ENCODE measurements at regions not wholly inside any gene's neighbourhood (a gene's known extent, or its start where the extent isn't known, plus 50 kb on each side); places are given as distances from the start of the nearest gene placed in this dataset.

GRCh38 chr11:25650319-25650718 is 681.6 kb upstream of the ANO3 start:
- CTCF ChIA-PET: no interaction called here
- POLR2A ChIA-PET (ENCODE audit: low non-redundant PET): no interaction called here
- no peak for DNase-seq (ENCODE audit: low spot score)
- no peak for TF ChIP-seq CTCF (conservative IDR thresholded peaks at IDR 0.05; ENCODE audit: low read depth)
- no peak overlapping the region for H3K27ac ChIP-seq

- CTCF ChIA-PET: no interaction called here
- POLR2A ChIA-PET (ENCODE audit: low non-redundant PET): no interaction called here
- DNase-seq (ENCODE audit: low spot score): no peak
- H3K27ac ChIP-seq: no peak overlapping the region
- no peak for TF ChIP-seq CTCF (conservative IDR thresholded peaks at IDR 0.05; ENCODE audit: low read depth)
These were observed 676.3 kb upstream of the ANO3 start for GRCh38 chr11:25655636-25656035.

GRCh38 chr11:25658916-25659315 is 673.0 kb upstream of the ANO3 start:
- DNase-seq (ENCODE audit: low spot score): no peak
- POLR2A ChIA-PET (ENCODE audit: low non-redundant PET): no interaction called here
- no peak for TF ChIP-seq CTCF (conservative IDR thresholded peaks at IDR 0.05; ENCODE audit: low read depth)
- no peak overlapping the region for H3K27ac ChIP-seq
- CTCF ChIA-PET: no interaction called here

- H3K27ac ChIP-seq: no peak overlapping the region
- no peak for DNase-seq (ENCODE audit: low spot score)
- ChIA-PET CTCF (no interaction called here), POLR2A (ENCODE audit: low non-redundant PET) (no interaction called here)
- no peak for TF ChIP-seq CTCF (conservative IDR thresholded peaks at IDR 0.05; ENCODE audit: low read depth)
These were observed 672.2 kb upstream of the ANO3 start for GRCh38 chr11:25659706-25660105.

GRCh38 chr11:25667871-25668270 is 664.1 kb upstream of the ANO3 start:
- CTCF ChIA-PET: no interaction called here
- no peak overlapping the region for H3K27ac ChIP-seq
- POLR2A ChIA-PET (ENCODE audit: low non-redundant PET): no interaction called here
- DNase-seq (ENCODE audit: low spot score): no peak
- no peak for TF ChIP-seq CTCF (conservative IDR thresholded peaks at IDR 0.05; ENCODE audit: low read depth)

GRCh38 chr11:25691959-25692358 is 640.0 kb upstream of the ANO3 start:
- TF ChIP-seq CTCF (conservative IDR thresholded peaks at IDR 0.05; ENCODE audit: low read depth): no peak
- POLR2A ChIA-PET (ENCODE audit: low non-redundant PET): no interaction called here
- DNase-seq (ENCODE audit: low spot score): no peak

GRCh38 chr11:25702417-25702816 is 629.5 kb upstream of the ANO3 start:
- no peak for TF ChIP-seq CTCF (conservative IDR thresholded peaks at IDR 0.05; ENCODE audit: low read depth)
- no peak for DNase-seq (ENCODE audit: low spot score)
- no peak overlapping the region for H3K27ac ChIP-seq
- ChIA-PET POLR2A (ENCODE audit: low non-redundant PET) (no interaction called here), CTCF (no interaction called here)

More at GRCh38 chr11:25691959-25692358, 640.0 kb upstream of the ANO3 start:
- H3K27ac ChIP-seq: no peak overlapping the region
- CTCF ChIA-PET: no interaction called here

All from RWPE1 (cell line).